GM18951 (cell line): ENCODE measurements at regions not wholly inside any gene's neighbourhood (a gene's known extent, or its start where the extent isn't known, plus 50 kb on each side); places are given as distances from the start of the nearest gene placed in this dataset.

Experiments
- POLR2A ChIP-seq: IDR thresholded peaks from 4 replicates; pipeline ENCODE4 v1.6.1; 2011; ENCODE audit warnings: mild to moderate bottlenecking; ENCODE audit not compliant: insufficient read length, insufficient read depth; ENCODE audit errors: extremely low read depth
- in situ Hi-C: fragments of 300-500 bp; cut with MboI; formaldehyde crosslinking; loops from one replicate; pipeline ENCODE4 v1.12.0; 2022; ENCODE audit warnings: low sequenced_read_pairs, mixed read lengths, inconsistent platforms; ENCODE audit not compliant: unreplicated experiment

- in situ Hi-C loops: no loop called here
These were observed 165.7 kb upstream of the PTPRK start for GRCh38 chr6:128686084-128686483.

GRCh38 chr6:128676456-128676855 lies 156.1 kb upstream of the PTPRK start:
- no peak for TF ChIP-seq POLR2A
- in situ Hi-C loops: no loop called here

More at GRCh38 chr6:128686084-128686483, 165.7 kb upstream of the PTPRK start:
- no peak for TF ChIP-seq POLR2A

DNA sequence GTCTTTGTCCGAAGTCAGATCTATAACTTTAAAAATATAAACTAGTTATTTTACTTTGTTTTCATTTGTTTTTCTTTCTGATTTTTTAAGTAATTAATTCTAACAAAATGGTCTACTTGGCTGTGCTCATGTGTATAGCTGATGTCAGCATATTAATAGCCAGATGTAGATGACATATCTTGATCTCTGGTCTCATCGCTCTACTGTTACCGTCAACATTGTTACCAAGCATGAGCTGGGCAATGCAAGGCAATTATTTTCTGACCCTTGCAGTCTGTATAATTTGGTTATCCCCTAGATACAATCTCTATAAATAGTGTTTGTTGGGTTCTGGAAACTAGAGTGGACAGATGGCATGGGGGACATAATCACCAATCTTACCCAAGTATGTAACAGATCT lies 151.6 kb upstream of the PTPRK start:
- in situ Hi-C loops: no loop called here
- no peak for TF ChIP-seq POLR2A

DNA sequence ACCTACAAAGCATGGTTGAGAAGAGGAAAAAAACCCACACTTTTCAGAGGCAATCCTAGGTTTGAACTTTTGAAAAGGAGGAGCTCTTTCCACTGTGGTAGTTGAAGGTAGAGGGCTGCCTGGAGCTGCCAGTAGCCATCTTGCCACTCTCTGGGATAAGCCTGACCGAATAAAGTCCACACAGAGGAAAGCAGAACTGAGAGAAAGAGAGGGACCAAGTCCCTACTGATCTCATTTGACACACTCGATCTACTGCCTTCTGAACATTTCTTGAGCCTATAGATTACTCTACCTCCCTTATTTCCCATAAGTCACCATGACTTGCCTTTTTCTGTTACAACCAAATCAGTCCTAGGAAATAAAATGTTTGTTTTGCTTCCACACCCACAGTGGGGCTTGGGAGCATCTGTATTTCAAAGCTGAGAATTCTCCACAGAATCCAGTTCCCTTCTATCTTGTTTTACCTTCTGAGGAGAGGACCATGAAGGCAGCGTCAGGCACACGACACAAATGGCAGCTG lies 147.0 kb upstream of the PTPRK start:
- in situ Hi-C loops: no loop called here
- no peak for TF ChIP-seq POLR2A

- in situ Hi-C loops: no loop called here
- TF ChIP-seq POLR2A: no peak
These were observed 146.0 kb upstream of the PTPRK start for GRCh38 chr6:128666405-128666804.

DNA sequence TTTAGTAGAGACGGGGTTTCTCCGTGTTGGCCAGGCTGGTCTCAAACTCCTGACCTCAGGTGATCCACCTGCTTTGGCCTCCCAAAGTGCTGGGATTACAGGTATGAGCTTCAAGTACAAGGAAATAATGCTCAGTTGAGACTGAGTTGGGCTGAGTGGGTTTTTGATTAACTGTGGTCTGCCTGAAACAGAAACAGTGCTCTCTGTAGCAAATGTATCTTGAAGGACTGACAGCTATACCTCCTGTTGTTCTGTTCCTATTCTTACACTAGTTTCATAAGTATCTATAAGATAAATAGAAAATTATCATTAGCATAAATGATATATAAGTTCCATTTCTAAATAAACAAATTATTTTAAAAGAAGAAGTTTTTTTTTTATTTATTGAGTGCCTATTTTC lies 142.8 kb upstream of the PTPRK start:
- in situ Hi-C loops: no loop called here
- TF ChIP-seq POLR2A: no peak

GRCh38 chr6:128659878-128660622 lies 139.7 kb upstream of the PTPRK start:
- in situ Hi-C loops: no loop called here
- TF ChIP-seq POLR2A: no peak

DNA sequence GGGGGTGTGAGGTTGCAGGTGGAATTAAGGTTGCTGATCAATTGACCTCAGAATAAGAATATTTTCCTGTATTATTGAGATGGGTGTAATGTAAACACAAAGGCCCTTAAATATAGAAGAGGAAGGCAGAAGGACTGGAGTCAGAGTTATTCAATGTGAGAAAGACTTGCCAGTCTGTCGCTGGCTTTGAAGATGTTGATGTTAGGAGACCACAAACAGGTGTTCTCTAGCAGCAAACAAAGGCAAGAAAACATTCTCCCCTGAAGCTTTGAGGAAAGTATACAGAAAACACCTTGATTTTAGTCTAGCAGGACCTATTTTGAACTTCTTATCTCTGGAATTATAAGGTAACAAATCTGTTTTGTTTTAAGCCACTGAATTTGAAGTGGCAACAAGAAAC lies 138.9 kb upstream of the PTPRK start:
- TF ChIP-seq POLR2A: no peak
- in situ Hi-C loops: no loop called here

DNA sequence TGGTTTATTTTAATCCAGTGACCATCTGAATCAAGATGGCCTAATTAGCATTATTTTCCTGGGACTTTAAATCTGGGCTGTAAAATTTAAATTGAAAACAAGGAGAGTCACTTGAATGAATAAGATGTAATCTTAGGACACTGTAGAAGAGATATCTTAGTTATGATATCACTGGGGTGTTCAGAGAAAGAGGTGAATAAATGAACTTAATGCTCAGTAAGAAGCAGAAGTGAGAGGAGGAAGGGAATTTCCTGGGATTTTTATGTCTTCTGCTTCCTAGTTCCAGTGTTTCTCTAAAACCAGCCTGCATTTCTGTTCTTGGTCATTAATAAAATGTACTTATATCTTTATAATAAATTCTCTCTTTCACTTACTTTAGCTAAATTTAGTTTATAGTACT lies 136.8 kb upstream of the PTPRK start:
- in situ Hi-C loops: no loop called here

GRCh38 chr6:128655978-128656498 lies 135.6 kb upstream of the PTPRK start:
- in situ Hi-C loops: no loop called here
- no peak for TF ChIP-seq POLR2A

More for the DNA sequence above, 136.8 kb upstream of the PTPRK start:
- no peak for TF ChIP-seq POLR2A

GRCh38 chr6:128648022-128648598 lies 127.7 kb upstream of the PTPRK start:
- in situ Hi-C loops: no loop called here

DNA sequence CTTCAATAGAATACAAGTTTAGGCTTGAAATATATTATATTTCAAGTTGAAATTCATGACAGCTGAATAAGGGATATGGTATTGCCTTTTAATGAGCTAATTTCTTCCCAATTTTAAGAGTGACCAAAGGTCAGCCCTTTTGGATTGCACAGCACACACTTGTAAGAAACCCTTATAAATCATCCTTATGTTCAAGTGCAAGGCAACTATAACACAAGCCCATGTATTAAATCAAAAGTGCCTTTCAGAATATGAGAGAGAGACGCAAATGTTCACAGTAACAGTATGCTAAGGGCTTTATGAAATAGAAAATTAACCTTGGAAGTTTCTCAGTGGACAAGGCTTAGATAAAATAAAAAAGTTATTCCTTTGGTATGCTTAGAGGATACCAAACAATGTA lies 121.7 kb upstream of the PTPRK start:
- TF ChIP-seq POLR2A: no peak
- in situ Hi-C loops: no loop called here

More at GRCh38 chr6:128648022-128648598, 127.7 kb upstream of the PTPRK start:
- no peak for TF ChIP-seq POLR2A

DNA sequence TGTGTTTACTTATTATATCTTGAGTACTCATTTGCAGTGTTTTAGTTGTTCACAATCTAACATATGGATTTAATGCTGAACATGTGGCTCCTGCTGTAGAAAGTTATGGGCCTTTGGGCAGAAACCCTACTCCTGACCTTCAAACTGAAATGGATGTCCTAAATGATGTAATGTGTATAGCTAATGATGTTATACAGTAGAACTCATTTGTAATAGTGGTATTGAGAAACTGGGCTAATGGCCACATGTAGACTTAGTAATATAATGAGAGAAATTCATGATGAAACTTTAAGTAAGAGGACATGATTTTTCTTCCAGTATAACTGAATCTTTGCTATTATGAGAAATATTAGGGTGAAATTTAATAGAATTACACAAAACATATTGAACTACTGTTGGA lies 121.3 kb upstream of the PTPRK start:
- no peak for TF ChIP-seq POLR2A
- in situ Hi-C loops: no loop called here

GRCh38 chr6:128638817-128639216 lies 118.4 kb upstream of the PTPRK start:
- in situ Hi-C loops: no loop called here
- no peak for TF ChIP-seq POLR2A

GRCh38 chr6:128635219-128635618 lies 114.8 kb upstream of the PTPRK start:
- in situ Hi-C loops: no loop called here

More at GRCh38 chr6:128635219-128635618, 114.8 kb upstream of the PTPRK start:
- no peak for TF ChIP-seq POLR2A
